Peyer's patch (tissue), 4 donors: ENCODE measurements at regions not wholly inside any gene's neighbourhood (a gene's known extent, or its start where the extent isn't known, plus 50 kb on each side); places are given as distances from the start of the nearest gene placed in this dataset.

ENCODE experiments used
- DNase-seq, 3 donors: peaks; one replicate each; pipeline ENCODE4 v3.0.0-alpha.2; 2017 to 2019
- H3K27ac ChIP-seq, 4 donors: fragments of 200-600 bp; sonication (generic); one replicate each; pipeline ENCODE4 v1.5.1; 2016 to 2019
- H3K27me3 ChIP-seq, 2 donors: fragments of 200-600 bp; sonication (generic); one replicate each; pipeline ENCODE4 v1.5.1; 2019
- H3K36me3 ChIP-seq, 3 donors: fragments of 200-600 bp; sonication (generic); one replicate each; pipeline ENCODE4 v1.5.1; 2016 to 2019
- H3K4me1 ChIP-seq, 4 donors: fragments of 200-600 bp; sonication (generic); one replicate each; pipeline ENCODE4 v1.5.1; 2016 to 2019
- H3K4me3 ChIP-seq, 4 donors: fragments of 200-600 bp; sonication (generic); 1 replicate in 3 of 4; 2 replicates in 1 of 4; pipeline ENCODE4 v1.5.1; 2016 to 2019; ENCODE audit warnings: mild to moderate bottlenecking in 1 of 4
- H3K9me3 ChIP-seq, 4 donors: fragments of 200-600 bp; sonication (generic); one replicate each; pipeline ENCODE4 v1.5.1; 2016 to 2019; ENCODE audit warnings: mild to moderate bottlenecking in 1 of 4
- POLR2A ChIP-seq, 2 donors: fragments of 450-650 bp; IDR thresholded peaks; one replicate each; pipeline ENCODE4 v1.5.1; 2017; ENCODE audit warnings: antibody characterized with exemption in 2 of 2, mild to moderate bottlenecking in 2 of 2, moderate library complexity in 2 of 2
- TF ChIP-seq, protein P1 (sequence below), 6 experiments: fragments of 450-650 bp in 4 of 6; fragments of 200-600 bp in 2 of 6; sonication (generic) in 1 of 6; IDR thresholded peaks; one replicate each; pipeline ENCODE4 v1.5.1; 2017 to 2019; ENCODE audit warnings: antibody characterized with exemption in 6 of 6, mild to moderate bottlenecking in 3 of 6, moderate library complexity in 1 of 6

DNA sequence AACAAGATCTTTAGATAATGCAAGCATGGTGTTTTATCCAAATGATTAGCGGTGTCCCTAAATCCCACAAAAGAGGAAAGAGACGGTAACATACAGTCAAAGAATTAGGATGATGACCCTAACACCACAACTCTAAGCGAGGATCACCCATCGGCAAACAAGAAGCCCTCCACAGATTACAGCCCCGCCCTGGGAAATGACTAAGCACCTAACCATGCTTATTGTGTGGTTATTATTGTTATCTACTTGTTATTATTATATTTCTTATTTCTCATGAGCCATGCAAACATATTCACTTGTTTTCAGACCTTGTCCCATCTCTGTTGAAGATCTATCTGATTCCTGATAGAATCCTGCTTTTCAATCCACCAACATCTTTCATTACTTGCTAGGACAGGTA lies 651.3 kb downstream of the NYAP2 start:
- no peaks in the 10 kb centered on the region for H3K27me3 ChIP-seq
- H3K27ac ChIP-seq, result no peak overlapping the region
- no peaks in the 10 kb centered on the region for H3K36me3 ChIP-seq
- TF ChIP-seq, protein P1, sequence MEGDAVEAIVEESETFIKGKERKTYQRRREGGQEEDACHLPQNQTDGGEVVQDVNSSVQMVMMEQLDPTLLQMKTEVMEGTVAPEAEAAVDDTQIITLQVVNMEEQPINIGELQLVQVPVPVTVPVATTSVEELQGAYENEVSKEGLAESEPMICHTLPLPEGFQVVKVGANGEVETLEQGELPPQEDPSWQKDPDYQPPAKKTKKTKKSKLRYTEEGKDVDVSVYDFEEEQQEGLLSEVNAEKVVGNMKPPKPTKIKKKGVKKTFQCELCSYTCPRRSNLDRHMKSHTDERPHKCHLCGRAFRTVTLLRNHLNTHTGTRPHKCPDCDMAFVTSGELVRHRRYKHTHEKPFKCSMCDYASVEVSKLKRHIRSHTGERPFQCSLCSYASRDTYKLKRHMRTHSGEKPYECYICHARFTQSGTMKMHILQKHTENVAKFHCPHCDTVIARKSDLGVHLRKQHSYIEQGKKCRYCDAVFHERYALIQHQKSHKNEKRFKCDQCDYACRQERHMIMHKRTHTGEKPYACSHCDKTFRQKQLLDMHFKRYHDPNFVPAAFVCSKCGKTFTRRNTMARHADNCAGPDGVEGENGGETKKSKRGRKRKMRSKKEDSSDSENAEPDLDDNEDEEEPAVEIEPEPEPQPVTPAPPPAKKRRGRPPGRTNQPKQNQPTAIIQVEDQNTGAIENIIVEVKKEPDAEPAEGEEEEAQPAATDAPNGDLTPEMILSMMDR (IDR thresholded peaks at IDR 0.05), result no peak
- TF ChIP-seq POLR2A (IDR thresholded peaks at IDR 0.05), result no peak
- DNase-seq, result no peak
- H3K4me3 ChIP-seq, result no peak overlapping the region
- no peaks in the 10 kb centered on the region for H3K9me3 ChIP-seq
- no peaks in the 10 kb centered on the region for H3K4me1 ChIP-seq

DNA sequence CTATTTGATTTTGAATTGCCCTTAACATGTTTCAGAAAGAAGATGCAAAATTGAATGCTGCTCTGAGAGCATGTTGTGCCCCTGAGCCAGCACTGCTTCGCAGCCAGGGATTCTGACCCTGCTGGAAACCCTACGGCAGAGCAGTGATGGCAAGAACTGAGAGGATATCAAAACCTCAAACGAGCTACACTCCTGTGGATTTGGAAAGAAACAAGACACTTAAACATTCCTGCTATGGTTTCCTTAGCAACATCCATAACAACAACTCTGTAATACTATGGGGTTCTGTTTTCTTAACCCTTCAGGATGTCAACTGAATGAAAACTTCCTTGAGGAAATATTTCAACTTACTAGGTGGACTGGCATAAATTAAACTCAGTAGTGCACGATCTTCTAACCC lies 649.1 kb downstream of the NYAP2 start:
- Histone ChIP-seq H3K4me3 (no peak overlapping the region), H3K27me3 (no peaks in the 10 kb centered on the region), H3K9me3 (no peaks in the 10 kb centered on the region), H3K27ac (no peak overlapping the region), H3K36me3 (no peaks in the 10 kb centered on the region), H3K4me1 (no peaks in the 10 kb centered on the region)
- TF ChIP-seq, protein P1 (IDR thresholded peaks at IDR 0.05), result no peak
- no peak for TF ChIP-seq POLR2A (IDR thresholded peaks at IDR 0.05)
- DNase-seq, result no peak

DNA sequence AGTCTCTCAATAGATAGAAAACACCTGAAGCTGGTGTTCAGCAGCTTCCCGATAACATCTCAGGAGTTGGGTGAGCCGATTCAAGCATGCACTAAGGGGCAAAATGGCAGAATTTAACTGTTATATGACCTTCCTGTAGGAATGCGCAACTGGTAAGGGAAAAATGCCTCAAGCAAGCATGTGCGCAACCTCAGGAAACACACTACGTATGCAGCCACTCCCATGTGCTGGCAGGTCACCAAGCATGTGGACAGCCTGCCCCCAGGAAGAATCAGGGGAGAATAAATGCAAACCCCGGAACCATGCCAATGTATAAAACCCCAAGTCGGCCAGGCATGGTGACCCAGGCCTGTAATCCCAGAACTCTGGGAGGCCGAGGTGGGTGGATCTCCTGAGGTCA lies 645.6 kb downstream of the NYAP2 start:
- H3K4me3 ChIP-seq, result no peak overlapping the region
- no peaks in the 10 kb centered on the region for H3K9me3 ChIP-seq

DNA sequence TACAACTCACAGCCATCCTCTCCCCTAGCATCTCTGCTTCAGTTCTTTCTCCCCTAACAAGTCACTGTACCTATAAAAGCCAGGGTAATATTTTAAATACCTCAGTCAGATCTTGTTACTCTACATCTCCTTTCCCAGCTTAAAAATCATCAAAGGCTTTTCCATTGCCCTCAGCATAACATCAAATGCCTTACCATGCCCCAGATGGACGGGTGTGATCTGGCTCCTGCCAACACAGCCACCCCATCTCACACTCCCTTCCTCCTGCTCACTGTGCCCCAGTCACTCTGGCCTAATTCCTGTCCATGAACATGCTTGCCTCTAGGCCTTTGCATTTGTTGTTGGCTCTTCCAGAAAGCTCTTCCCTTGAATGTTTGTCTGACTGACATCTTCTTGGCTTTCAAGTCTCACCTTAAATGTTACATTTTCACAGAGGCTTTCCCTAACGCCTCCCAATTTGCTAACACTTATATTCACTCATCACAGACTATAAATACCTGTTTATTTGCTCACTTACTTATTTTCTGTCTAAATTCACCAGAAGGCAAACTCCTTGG lies 640.9 kb downstream of the NYAP2 start:
- Histone ChIP-seq H3K4me3 (no peak overlapping the region), H3K27ac (no peak overlapping the region), H3K4me1 (no peaks in the 10 kb centered on the region), H3K27me3 (no peaks in the 10 kb centered on the region), H3K36me3 (no peaks in the 10 kb centered on the region), H3K9me3 (no peaks in the 10 kb centered on the region)
- no peak for DNase-seq
- TF ChIP-seq, protein P1 (IDR thresholded peaks at IDR 0.05), result no peak
- no peak for TF ChIP-seq POLR2A (IDR thresholded peaks at IDR 0.05)

More for the DNA sequence above, 645.6 kb downstream of the NYAP2 start:
- no peaks in the 10 kb centered on the region for H3K27me3 ChIP-seq
- H3K27ac ChIP-seq, result no peak overlapping the region
- no peak for DNase-seq
- TF ChIP-seq POLR2A (IDR thresholded peaks at IDR 0.05), result no peak
- TF ChIP-seq, protein P1 (IDR thresholded peaks at IDR 0.05), result no peak
- H3K36me3 ChIP-seq, result no peaks in the 10 kb centered on the region
- H3K4me1 ChIP-seq, result no peaks in the 10 kb centered on the region

DNA sequence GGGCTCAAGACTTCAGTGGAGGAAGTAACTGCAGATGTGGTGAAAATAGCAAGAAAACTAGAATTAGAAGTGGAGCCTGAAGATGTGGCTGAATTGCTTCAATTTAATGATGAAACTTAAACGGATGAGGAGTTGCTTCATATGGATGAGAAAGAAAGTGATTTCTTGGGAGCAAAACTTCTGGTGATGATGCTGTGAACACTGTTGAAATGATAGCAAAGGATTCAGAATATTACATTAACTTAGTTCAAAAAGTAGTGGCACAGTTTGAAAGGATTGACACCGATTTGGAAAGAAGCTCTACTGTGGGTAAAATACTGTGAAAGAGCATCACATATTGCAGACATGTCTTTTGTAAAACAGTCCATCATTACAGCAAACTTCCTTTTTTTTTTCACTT lies 638.0 kb downstream of the NYAP2 start:
- H3K9me3 ChIP-seq, result no peaks in the 10 kb centered on the region
- no peaks in the 10 kb centered on the region for H3K27me3 ChIP-seq
- H3K36me3 ChIP-seq, result no peaks in the 10 kb centered on the region
- H3K27ac ChIP-seq, result no peak overlapping the region
- no peak for TF ChIP-seq POLR2A (IDR thresholded peaks at IDR 0.05)
- TF ChIP-seq, protein P1 (IDR thresholded peaks at IDR 0.05), result no peak
- DNase-seq, result no peak
- no peaks in the 10 kb centered on the region for H3K4me1 ChIP-seq
- H3K4me3 ChIP-seq, result no peak overlapping the region
